ENCODE measurements at regions not wholly inside any gene's neighbourhood (a gene's known extent, or its start where the extent isn't known, plus 50 kb on each side); places are given as distances from the start of the nearest gene placed in this dataset.

DNA sequence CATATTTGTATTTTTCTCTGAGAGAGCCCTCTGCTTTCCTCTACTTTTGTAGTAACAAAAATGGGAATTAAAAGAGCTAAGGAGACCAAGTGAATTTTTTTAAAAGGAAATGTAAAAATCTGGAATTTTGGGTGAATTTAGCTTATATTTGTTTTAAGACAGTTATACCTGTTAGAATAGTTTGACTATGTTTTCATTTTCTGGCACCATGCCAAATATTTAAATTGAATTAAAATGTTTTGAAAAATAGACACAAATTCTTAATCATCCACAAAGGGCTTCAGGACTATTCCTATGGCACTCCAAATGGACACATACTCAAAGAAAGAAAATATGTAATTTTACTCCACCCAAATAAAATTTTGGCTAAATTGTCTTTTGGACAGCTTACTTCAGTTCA is 209.6 kb downstream of the SH3BGRL start:
- ATAC-seq (no peak), DNase-seq (ENCODE audit: low spot score) (no peak), FAIRE-seq (no peak)
- H3K27me3 ChIP-seq (ENCODE audit: control insufficient read depth in 1 of 2, insufficient read depth in 2 of 2, low read length in 2 of 2), result no peaks in the 10 kb centered on the region
- no peaks in the 10 kb centered on the region for H3K9me3 ChIP-seq (ENCODE audit: low read length)
- no peaks in the 10 kb centered on the region for H3K4me1 ChIP-seq (ENCODE audit: insufficient read depth, low read length)
- no peaks in the 10 kb centered on the region for H3K36me3 ChIP-seq (replicated peaks in 1 of 2; ENCODE audit: control insufficient read depth in 1 of 2, insufficient read depth in 2 of 2, low read length in 2 of 2)
- in situ Hi-C loops (cut with HindIII; ENCODE audit: extremely low pct_ligation_motif_present, low pct_unique_long_range_greater_than_20kb) (no loop called here), intact Hi-C loops (cut with micrococcal nuclease; ENCODE audit: unreplicated experiment) (no loop called here)
- ChIA-PET CTCF (ENCODE audit: low intra/inter-chr PET ratio, low total read pairs) (no interaction called here), POLR2A (no interaction called here)
- no TSS peak for BruUV-seq (replicated peaks)
- no peaks in the 10 kb centered on the region for H4K20me1 ChIP-seq (ENCODE audit: insufficient read depth, low read length)
- H3K79me2 ChIP-seq (ENCODE audit: insufficient read depth, low read length), result no peaks in the 10 kb centered on the region
- H3K27ac ChIP-seq (ENCODE audit: extremely low read length, insufficient read depth, low read length), result no peak overlapping the region
- H3K9ac ChIP-seq (ENCODE audit: insufficient read depth, low read depth, low read length), result no peak overlapping the region
- TF ChIP-seq LCORL (IDR thresholded peaks at IDR 0.05), result peak; percentile 69
- no peak for TF ChIP-seq LCORL (CRISPR knock-in tag; IDR thresholded peaks at IDR 0.05)
- TF ChIP-seq ZNF326 (CRISPR knock-in tag; IDR thresholded peaks at IDR 0.05; ENCODE audit: borderline replicate concordance), result no peak
- no peak for TF ChIP-seq NR3C1 (CRISPR knock-in tag; IDR thresholded peaks at IDR 0.05)
- no peak overlapping the region for H3K4me2 ChIP-seq (ENCODE audit: low read depth, low read length)
- H2AFZ ChIP-seq (ENCODE audit: low read length), result no peak overlapping the region
- no peak overlapping the region for H3K4me3 ChIP-seq (replicated peaks in 1 of 3; ENCODE audit: insufficient read depth in 1 of 3, low read depth in 2 of 3, low read length in 3 of 3)

DNA sequence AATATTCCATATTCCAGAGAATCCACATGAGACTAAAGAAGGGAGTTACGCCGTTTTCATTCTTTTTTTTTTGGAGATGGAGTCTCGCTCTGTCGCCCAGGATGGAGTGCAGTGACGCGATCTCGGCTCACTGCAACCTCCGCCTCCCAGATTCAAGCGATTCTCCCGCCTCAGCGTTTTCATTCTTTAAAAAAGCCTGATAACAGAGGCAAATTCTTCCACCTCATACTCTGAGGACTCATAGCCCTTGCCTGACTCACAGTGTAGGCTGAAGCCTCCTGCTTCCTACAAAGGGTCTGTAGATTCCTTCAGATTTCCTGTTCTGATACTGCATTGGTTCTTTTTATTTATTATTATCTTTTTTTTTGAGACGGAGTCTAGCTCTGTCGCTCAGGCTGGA is 210.5 kb downstream of the SH3BGRL start:
- 34% methylated on average over 13 of the region's 13 CpGs for WGBS (ENCODE audit: low lambda C conversion rate)
- TF ChIP-seq, protein P1, sequence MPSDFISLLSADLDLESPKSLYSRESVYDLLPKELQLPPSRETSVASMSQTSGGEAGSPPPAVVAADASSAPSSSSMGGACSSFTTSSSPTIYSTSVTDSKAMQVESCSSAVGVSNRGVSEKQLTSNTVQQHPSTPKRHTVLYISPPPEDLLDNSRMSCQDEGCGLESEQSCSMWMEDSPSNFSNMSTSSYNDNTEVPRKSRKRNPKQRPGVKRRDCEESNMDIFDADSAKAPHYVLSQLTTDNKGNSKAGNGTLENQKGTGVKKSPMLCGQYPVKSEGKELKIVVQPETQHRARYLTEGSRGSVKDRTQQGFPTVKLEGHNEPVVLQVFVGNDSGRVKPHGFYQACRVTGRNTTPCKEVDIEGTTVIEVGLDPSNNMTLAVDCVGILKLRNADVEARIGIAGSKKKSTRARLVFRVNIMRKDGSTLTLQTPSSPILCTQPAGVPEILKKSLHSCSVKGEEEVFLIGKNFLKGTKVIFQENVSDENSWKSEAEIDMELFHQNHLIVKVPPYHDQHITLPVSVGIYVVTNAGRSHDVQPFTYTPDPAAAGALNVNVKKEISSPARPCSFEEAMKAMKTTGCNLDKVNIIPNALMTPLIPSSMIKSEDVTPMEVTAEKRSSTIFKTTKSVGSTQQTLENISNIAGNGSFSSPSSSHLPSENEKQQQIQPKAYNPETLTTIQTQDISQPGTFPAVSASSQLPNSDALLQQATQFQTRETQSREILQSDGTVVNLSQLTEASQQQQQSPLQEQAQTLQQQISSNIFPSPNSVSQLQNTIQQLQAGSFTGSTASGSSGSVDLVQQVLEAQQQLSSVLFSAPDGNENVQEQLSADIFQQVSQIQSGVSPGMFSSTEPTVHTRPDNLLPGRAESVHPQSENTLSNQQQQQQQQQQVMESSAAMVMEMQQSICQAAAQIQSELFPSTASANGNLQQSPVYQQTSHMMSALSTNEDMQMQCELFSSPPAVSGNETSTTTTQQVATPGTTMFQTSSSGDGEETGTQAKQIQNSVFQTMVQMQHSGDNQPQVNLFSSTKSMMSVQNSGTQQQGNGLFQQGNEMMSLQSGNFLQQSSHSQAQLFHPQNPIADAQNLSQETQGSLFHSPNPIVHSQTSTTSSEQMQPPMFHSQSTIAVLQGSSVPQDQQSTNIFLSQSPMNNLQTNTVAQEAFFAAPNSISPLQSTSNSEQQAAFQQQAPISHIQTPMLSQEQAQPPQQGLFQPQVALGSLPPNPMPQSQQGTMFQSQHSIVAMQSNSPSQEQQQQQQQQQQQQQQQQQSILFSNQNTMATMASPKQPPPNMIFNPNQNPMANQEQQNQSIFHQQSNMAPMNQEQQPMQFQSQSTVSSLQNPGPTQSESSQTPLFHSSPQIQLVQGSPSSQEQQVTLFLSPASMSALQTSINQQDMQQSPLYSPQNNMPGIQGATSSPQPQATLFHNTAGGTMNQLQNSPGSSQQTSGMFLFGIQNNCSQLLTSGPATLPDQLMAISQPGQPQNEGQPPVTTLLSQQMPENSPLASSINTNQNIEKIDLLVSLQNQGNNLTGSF (CRISPR knock-in tag; IDR thresholded peaks at IDR 0.05), result no peak
- TF ChIP-seq, protein P2, sequence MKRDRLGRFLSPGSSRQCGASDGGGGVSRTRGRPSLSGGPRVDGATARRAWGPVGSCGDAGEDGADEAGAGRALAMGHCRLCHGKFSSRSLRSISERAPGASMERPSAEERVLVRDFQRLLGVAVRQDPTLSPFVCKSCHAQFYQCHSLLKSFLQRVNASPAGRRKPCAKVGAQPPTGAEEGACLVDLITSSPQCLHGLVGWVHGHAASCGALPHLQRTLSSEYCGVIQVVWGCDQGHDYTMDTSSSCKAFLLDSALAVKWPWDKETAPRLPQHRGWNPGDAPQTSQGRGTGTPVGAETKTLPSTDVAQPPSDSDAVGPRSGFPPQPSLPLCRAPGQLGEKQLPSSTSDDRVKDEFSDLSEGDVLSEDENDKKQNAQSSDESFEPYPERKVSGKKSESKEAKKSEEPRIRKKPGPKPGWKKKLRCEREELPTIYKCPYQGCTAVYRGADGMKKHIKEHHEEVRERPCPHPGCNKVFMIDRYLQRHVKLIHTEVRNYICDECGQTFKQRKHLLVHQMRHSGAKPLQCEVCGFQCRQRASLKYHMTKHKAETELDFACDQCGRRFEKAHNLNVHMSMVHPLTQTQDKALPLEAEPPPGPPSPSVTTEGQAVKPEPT (CRISPR knock-in tag; IDR thresholded peaks at IDR 0.05; ENCODE audit: low read depth), result no peak
- TF ChIP-seq, protein P3, sequence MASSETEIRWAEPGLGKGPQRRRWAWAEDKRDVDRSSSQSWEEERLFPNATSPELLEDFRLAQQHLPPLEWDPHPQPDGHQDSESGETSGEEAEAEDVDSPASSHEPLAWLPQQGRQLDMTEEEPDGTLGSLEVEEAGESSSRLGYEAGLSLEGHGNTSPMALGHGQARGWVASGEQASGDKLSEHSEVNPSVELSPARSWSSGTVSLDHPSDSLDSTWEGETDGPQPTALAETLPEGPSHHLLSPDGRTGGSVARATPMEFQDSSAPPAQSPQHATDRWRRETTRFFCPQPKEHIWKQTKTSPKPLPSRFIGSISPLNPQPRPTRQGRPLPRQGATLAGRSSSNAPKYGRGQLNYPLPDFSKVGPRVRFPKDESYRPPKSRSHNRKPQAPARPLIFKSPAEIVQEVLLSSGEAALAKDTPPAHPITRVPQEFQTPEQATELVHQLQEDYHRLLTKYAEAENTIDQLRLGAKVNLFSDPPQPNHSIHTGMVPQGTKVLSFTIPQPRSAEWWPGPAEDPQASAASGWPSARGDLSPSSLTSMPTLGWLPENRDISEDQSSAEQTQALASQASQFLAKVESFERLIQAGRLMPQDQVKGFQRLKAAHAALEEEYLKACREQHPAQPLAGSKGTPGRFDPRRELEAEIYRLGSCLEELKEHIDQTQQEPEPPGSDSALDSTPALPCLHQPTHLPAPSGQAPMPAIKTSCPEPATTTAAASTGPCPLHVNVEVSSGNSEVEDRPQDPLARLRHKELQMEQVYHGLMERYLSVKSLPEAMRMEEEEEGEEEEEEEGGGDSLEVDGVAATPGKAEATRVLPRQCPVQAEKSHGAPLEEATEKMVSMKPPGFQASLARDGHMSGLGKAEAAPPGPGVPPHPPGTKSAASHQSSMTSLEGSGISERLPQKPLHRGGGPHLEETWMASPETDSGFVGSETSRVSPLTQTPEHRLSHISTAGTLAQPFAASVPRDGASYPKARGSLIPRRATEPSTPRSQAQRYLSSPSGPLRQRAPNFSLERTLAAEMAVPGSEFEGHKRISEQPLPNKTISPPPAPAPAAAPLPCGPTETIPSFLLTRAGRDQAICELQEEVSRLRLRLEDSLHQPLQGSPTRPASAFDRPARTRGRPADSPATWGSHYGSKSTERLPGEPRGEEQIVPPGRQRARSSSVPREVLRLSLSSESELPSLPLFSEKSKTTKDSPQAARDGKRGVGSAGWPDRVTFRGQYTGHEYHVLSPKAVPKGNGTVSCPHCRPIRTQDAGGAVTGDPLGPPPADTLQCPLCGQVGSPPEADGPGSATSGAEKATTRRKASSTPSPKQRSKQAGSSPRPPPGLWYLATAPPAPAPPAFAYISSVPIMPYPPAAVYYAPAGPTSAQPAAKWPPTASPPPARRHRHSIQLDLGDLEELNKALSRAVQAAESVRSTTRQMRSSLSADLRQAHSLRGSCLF (CRISPR knock-in tag; IDR thresholded peaks at IDR 0.05; ENCODE audit: borderline replicate concordance), result no peak

More for the DNA sequence above, 210.5 kb downstream of the SH3BGRL start:
- no peak for FAIRE-seq
- H3K4me2 ChIP-seq (ENCODE audit: low read depth, low read length), result no peak overlapping the region
- in situ Hi-C loops (cut with HindIII; ENCODE audit: extremely low pct_ligation_motif_present, low pct_unique_long_range_greater_than_20kb), result no loop called here
- no peaks in the 10 kb centered on the region for H3K4me1 ChIP-seq (ENCODE audit: insufficient read depth, low read length)
- POLR2A ChIA-PET, result no interaction called here
- intact Hi-C loops (cut with micrococcal nuclease; ENCODE audit: unreplicated experiment), result no loop called here
- H3K27me3 ChIP-seq (ENCODE audit: control insufficient read depth in 1 of 2, insufficient read depth in 2 of 2, low read length in 2 of 2), result no peaks in the 10 kb centered on the region
- no TSS peak for BruUV-seq (replicated peaks)
- CTCF ChIA-PET (ENCODE audit: low intra/inter-chr PET ratio, low total read pairs), result no interaction called here
- no peak for DNase-seq (ENCODE audit: low spot score)
- H3K36me3 ChIP-seq (replicated peaks in 1 of 2; ENCODE audit: control insufficient read depth in 1 of 2, insufficient read depth in 2 of 2, low read length in 2 of 2), result no peaks in the 10 kb centered on the region
- no peaks in the 10 kb centered on the region for H3K79me2 ChIP-seq (ENCODE audit: insufficient read depth, low read length)
- no peak overlapping the region for H2AFZ ChIP-seq (ENCODE audit: low read length)
- H4K20me1 ChIP-seq (ENCODE audit: insufficient read depth, low read length), result no peaks in the 10 kb centered on the region
- no peak for ATAC-seq
- H3K27ac ChIP-seq (ENCODE audit: extremely low read length, insufficient read depth, low read length), result no peak overlapping the region
- H3K4me3 ChIP-seq (replicated peaks in 1 of 3; ENCODE audit: insufficient read depth in 1 of 3, low read depth in 2 of 3, low read length in 3 of 3), result no peak overlapping the region
- H3K9ac ChIP-seq (ENCODE audit: insufficient read depth, low read depth, low read length), result no peak overlapping the region
- no peaks in the 10 kb centered on the region for H3K9me3 ChIP-seq (ENCODE audit: low read length)
